ENCODE measurements at regions not wholly inside any gene's neighbourhood (a gene's known extent, or its start where the extent isn't known, plus 50 kb on each side); places are given as distances from the start of the nearest gene placed in this dataset.

DNA sequence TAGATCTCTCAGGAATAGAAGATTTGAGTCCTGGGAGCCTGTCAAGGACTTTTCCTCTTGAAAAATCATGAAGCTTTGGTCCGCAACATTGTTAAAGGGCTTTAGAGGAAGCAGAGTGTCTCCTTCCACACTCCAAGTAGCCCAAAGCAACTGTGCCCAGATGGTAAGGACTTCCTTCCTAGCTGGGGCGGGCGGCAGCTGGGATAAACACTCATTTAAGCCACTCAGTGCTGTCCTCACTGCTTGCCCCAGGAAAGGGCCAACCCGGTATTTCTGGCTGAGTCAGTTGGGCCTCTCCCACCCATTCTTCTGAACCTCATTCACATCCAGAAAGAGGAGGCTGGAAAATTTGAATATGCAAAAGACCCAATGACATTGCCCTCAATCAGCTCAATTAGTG, 144.3 kb downstream of the CHIC2 start:
- peak in 1 of 2 donors; percentile 25 for DNase-seq (ENCODE audit: low read depth in 2 of 2)
- H3K36me3 ChIP-seq (ENCODE audit: control insufficient read depth, insufficient read depth, low read length): no peaks in the 10 kb centered on the region
- no peak overlapping the region for H3K9ac ChIP-seq (ENCODE audit: insufficient read depth, low read length)
- no peak overlapping the region for H3K4me3 ChIP-seq (replicated peaks in 1 of 4; ENCODE audit: control extremely low read depth in 1 of 4, insufficient read depth in 1 of 4, low read depth in 3 of 4, low read length in 4 of 4)
- no peaks in the 10 kb centered on the region for H3K27me3 ChIP-seq (ENCODE audit: control insufficient read depth, insufficient read depth, low read length)
- H3K9me3 ChIP-seq (ENCODE audit: control insufficient read depth, insufficient read depth, low read depth, low read length): no peaks in the 10 kb centered on the region
- no peaks in the 10 kb centered on the region for H4K20me1 ChIP-seq (ENCODE audit: control insufficient read depth, extremely low read depth, insufficient read depth, low read length)
- H3K4me2 ChIP-seq (ENCODE audit: extremely low read depth, insufficient read depth, low read length): no peak overlapping the region
- TF ChIP-seq, protein P1, sequence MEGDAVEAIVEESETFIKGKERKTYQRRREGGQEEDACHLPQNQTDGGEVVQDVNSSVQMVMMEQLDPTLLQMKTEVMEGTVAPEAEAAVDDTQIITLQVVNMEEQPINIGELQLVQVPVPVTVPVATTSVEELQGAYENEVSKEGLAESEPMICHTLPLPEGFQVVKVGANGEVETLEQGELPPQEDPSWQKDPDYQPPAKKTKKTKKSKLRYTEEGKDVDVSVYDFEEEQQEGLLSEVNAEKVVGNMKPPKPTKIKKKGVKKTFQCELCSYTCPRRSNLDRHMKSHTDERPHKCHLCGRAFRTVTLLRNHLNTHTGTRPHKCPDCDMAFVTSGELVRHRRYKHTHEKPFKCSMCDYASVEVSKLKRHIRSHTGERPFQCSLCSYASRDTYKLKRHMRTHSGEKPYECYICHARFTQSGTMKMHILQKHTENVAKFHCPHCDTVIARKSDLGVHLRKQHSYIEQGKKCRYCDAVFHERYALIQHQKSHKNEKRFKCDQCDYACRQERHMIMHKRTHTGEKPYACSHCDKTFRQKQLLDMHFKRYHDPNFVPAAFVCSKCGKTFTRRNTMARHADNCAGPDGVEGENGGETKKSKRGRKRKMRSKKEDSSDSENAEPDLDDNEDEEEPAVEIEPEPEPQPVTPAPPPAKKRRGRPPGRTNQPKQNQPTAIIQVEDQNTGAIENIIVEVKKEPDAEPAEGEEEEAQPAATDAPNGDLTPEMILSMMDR (conservative IDR thresholded peaks at IDR 0.05 in 1 of 2, IDR thresholded peaks at IDR 0.05 in 1 of 2; ENCODE audit: low read depth in 1 of 2, low read length in 2 of 2): no peak
- no peak for TF ChIP-seq EZH2 (IDR thresholded peaks at IDR 0.05; ENCODE audit: low read length, missing control alignments)
- no peak overlapping the region for H3K27ac ChIP-seq (ENCODE audit: insufficient read depth, low read length)
- H3K4me1 ChIP-seq (ENCODE audit: control insufficient read depth, extremely low read depth, insufficient read depth, low read length): peaks cover 10% of the 10 kb centered on the region
- no peaks in the 10 kb centered on the region for H3K79me2 ChIP-seq (ENCODE audit: control insufficient read depth, insufficient read depth, low read length)
- no peak overlapping the region for H2AFZ ChIP-seq (ENCODE audit: low read length)

DNA sequence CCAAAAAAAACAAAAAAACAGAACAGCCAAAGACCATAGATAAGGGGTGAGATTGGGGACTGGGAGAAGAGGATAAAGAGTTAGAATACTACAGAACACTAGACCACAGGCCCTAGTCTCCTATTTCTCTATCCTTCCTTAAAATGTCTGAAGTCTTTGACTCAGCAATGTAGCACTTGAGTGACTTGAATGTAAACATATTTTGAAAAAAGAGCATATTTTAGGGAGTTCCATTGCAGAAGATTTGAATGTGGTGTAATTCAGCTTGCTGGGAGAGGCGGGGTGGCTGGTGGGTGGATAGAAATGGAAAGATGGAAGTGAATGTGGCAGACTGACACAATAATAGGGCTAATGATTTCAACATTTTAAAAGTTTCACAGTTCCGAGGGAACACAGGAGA, 144.9 kb downstream of the CHIC2 start:
- Histone ChIP-seq H2AFZ (ENCODE audit: low read length) (no peak overlapping the region), H3K79me2 (ENCODE audit: control insufficient read depth, insufficient read depth, low read length) (no peaks in the 10 kb centered on the region), H3K9ac (ENCODE audit: insufficient read depth, low read length) (no peak overlapping the region), H3K27ac (ENCODE audit: insufficient read depth, low read length) (no peak overlapping the region), H3K27me3 (ENCODE audit: control insufficient read depth, insufficient read depth, low read length) (no peaks in the 10 kb centered on the region), H3K4me3 (replicated peaks in 1 of 4; ENCODE audit: control extremely low read depth in 1 of 4, insufficient read depth in 1 of 4, low read depth in 3 of 4, low read length in 4 of 4) (no peak overlapping the region), H4K20me1 (ENCODE audit: control insufficient read depth, extremely low read depth, insufficient read depth, low read length) (no peaks in the 10 kb centered on the region), H3K36me3 (ENCODE audit: control insufficient read depth, insufficient read depth, low read length) (no peaks in the 10 kb centered on the region), H3K9me3 (ENCODE audit: control insufficient read depth, insufficient read depth, low read depth, low read length) (no peaks in the 10 kb centered on the region), H3K4me2 (ENCODE audit: extremely low read depth, insufficient read depth, low read length) (no peak overlapping the region), H3K4me1 (ENCODE audit: control insufficient read depth, extremely low read depth, insufficient read depth, low read length) (peaks cover 16% of the 10 kb centered on the region)
- TF ChIP-seq, protein P1 (conservative IDR thresholded peaks at IDR 0.05 in 1 of 2, IDR thresholded peaks at IDR 0.05 in 1 of 2; ENCODE audit: low read depth in 1 of 2, low read length in 2 of 2): no peak
- no peak for TF ChIP-seq EZH2 (IDR thresholded peaks at IDR 0.05; ENCODE audit: low read length, missing control alignments)
- DNase-seq (ENCODE audit: low read depth in 2 of 2): no peak

DNA sequence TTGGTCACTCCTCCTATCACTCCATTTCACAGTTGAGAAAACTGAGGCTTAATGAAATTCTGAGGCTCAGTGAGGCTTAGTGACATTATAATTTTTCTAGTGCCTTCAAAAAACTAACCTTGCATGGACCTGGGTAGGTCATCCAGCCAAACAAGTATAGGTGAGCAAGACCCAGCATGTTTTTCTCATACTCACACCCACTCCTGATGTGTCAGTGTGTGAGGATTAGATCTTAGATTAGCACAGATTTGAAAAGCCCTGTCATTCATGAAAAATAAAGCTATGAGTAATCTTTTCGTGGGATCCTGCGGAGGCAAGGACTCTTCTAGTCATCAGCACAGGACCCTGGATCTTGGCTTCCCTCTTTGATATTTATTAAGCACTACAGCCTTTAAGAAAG, 146.7 kb downstream of the CHIC2 start:
- Histone ChIP-seq H3K4me1 (ENCODE audit: control insufficient read depth, extremely low read depth, insufficient read depth, low read length) (peaks cover 17% of the 10 kb centered on the region), H3K27ac (ENCODE audit: insufficient read depth, low read length) (no peak overlapping the region), H3K9ac (ENCODE audit: insufficient read depth, low read length) (no peak overlapping the region), H3K4me3 (replicated peaks in 1 of 4; ENCODE audit: control extremely low read depth in 1 of 4, insufficient read depth in 1 of 4, low read depth in 3 of 4, low read length in 4 of 4) (no peak overlapping the region), H3K9me3 (ENCODE audit: control insufficient read depth, insufficient read depth, low read depth, low read length) (no peaks in the 10 kb centered on the region), H3K79me2 (ENCODE audit: control insufficient read depth, insufficient read depth, low read length) (no peaks in the 10 kb centered on the region), H4K20me1 (ENCODE audit: control insufficient read depth, extremely low read depth, insufficient read depth, low read length) (no peaks in the 10 kb centered on the region), H3K27me3 (ENCODE audit: control insufficient read depth, insufficient read depth, low read length) (no peaks in the 10 kb centered on the region), H3K4me2 (ENCODE audit: extremely low read depth, insufficient read depth, low read length) (no peak overlapping the region), H2AFZ (ENCODE audit: low read length) (no peak overlapping the region), H3K36me3 (ENCODE audit: control insufficient read depth, insufficient read depth, low read length) (no peaks in the 10 kb centered on the region)
- TF ChIP-seq, protein P1 (conservative IDR thresholded peaks at IDR 0.05 in 1 of 2, IDR thresholded peaks at IDR 0.05 in 1 of 2; ENCODE audit: low read depth in 1 of 2, low read length in 2 of 2): no peak
- TF ChIP-seq EZH2 (IDR thresholded peaks at IDR 0.05; ENCODE audit: low read length, missing control alignments): no peak
- peak in 1 of 2 donors; percentile 48 for DNase-seq (ENCODE audit: low read depth in 2 of 2)
